IMR-90 (cell line): ENCODE measurements at regions not wholly inside any gene's neighbourhood (a gene's known extent, or its start where the extent isn't known, plus 50 kb on each side); places are given as distances from the start of the nearest gene placed in this dataset.

Experiments
- ATAC-seq: fragments of 200-7000 bp; cut with Tn5 transposase; 2 replicates; pipeline ENCODE4 v1.9.1; 2020; ENCODE audit warnings: low read depth, mild to moderate bottlenecking, moderate library complexity
- BruUV-seq: library from RNA; stranded (reverse); fragments of 400-500 nt; replicated peaks from 2 replicates; lab custom pipeline; 2021; lab: Mats Ljungman, UMichigan
- CTCF ChIA-PET: fragments of 300-600 bp; formaldehyde crosslinking; extraction: SDS; loops from one replicate; lab custom pipeline; 2021; ENCODE audit warnings: antibody characterized with exemption; lab: Yijun Ruan, JAX
- POLR2A ChIA-PET: fragments of 300-600 bp; sonication (Branson Sonifier 250); formaldehyde crosslinking; loops from one replicate; lab custom pipeline; 2022; ENCODE audit warnings: antibody characterized with exemption; ENCODE audit not compliant: unreplicated experiment; lab: Charles Lee
- DNase-seq: peaks from one replicate; pipeline ENCODE4 v3.0.0; 2013
- H2AFZ ChIP-seq: replicated peaks from 2 replicates; pipeline ENCODE3; 2013; ENCODE audit warnings: low read length, mild to moderate bottlenecking; ENCODE audit not compliant: poor library complexity
- H2AK5ac ChIP-seq: 2 replicates; pipeline ENCODE4 v1.6.1; 2013; ENCODE audit warnings: low read depth, low read length, inconsistent platforms
- H2AK9ac ChIP-seq: replicated peaks from 2 replicates; pipeline ENCODE3; 2013; ENCODE audit warnings: mild to moderate bottlenecking, low read depth, low read length, moderate library complexity; ENCODE audit not compliant: poor library complexity
- H2BK120ac ChIP-seq: 2 replicates; pipeline ENCODE4 v1.6.1; 2013; ENCODE audit warnings: low read depth, low read length, inconsistent platforms
- H2BK15ac ChIP-seq: 3 replicates; pipeline ENCODE4 v1.6.1; 2013; ENCODE audit warnings: low read depth, low read length, inconsistent platforms
- H2BK20ac ChIP-seq: 2 replicates; pipeline ENCODE4 v1.6.1; 2013; ENCODE audit warnings: low read depth, mild to moderate bottlenecking, inconsistent platforms, low read length, moderate library complexity
- H2BK5ac ChIP-seq: 2 replicates; pipeline ENCODE4 v1.6.1; 2013; ENCODE audit warnings: mild to moderate bottlenecking, low read depth, low read length, inconsistent platforms; ENCODE audit not compliant: poor library complexity, severe bottlenecking
- H3K14ac ChIP-seq: replicated peaks from 2 replicates; pipeline ENCODE4 v1.6.1; 2013; ENCODE audit warnings: low read depth, low read length, inconsistent platforms
- H3K18ac ChIP-seq: 2 replicates; pipeline ENCODE4 v1.6.1; 2013; ENCODE audit warnings: low read depth, low read length, control low read depth
- H3K23ac ChIP-seq: 2 replicates; pipeline ENCODE4 v1.6.1; 2013; ENCODE audit warnings: low read depth, low read length, inconsistent platforms
- H3K27ac ChIP-seq: 2 replicates; pipeline ENCODE4 v1.5.1; 2013; ENCODE audit warnings: mild to moderate bottlenecking, control low read depth, low read length; ENCODE audit not compliant: insufficient read depth
- H3K27me3 ChIP-seq: 2 replicates; pipeline ENCODE4 v1.6.1; 2013; ENCODE audit warnings: low read length; ENCODE audit not compliant: control insufficient read depth, insufficient read depth
- H3K36me3 ChIP-seq: 2 replicates; pipeline ENCODE4 v1.6.1; 2013; ENCODE audit warnings: low read length, mixed read lengths; ENCODE audit not compliant: control insufficient read depth, insufficient read depth
- H3K4ac ChIP-seq: 2 replicates; pipeline ENCODE4 v1.6.1; 2013; ENCODE audit warnings: low read depth, low read length, inconsistent platforms
- H3K4me1 ChIP-seq: 2 replicates; pipeline ENCODE4 v1.6.1; 2013; ENCODE audit warnings: low read length, mixed read lengths; ENCODE audit not compliant: control insufficient read depth, insufficient read depth
- H3K4me2 ChIP-seq: 2 replicates; pipeline ENCODE4 v1.6.1; 2013; ENCODE audit warnings: low read depth, mild to moderate bottlenecking, control low read depth, low read length, moderate library complexity
- H3K4me3 ChIP-seq: 2 replicates; pipeline ENCODE4 v1.5.1; 2013; ENCODE audit warnings: low read depth, mild to moderate bottlenecking, control low read depth, low read length, moderate library complexity; ENCODE audit not compliant: insufficient read depth
- H3K56ac ChIP-seq: 2 replicates; pipeline ENCODE4 v1.6.1; 2013; ENCODE audit warnings: low read length, inconsistent platforms; ENCODE audit not compliant: insufficient read depth; ENCODE audit errors: extremely low read depth
- H3K79me1 ChIP-seq, 2 experiments: 2 replicates each; pipeline ENCODE4 v1.6.1; 2013; ENCODE audit warnings: low read length in 2 of 2, inconsistent platforms in 1 of 2, low read depth in 1 of 2
- H3K9ac ChIP-seq: 2 replicates; pipeline ENCODE4 v1.6.1; 2013; ENCODE audit warnings: low read depth, low read length, control low read depth
- H3K9me1 ChIP-seq: 2 replicates; pipeline ENCODE4 v1.6.1; 2013; ENCODE audit warnings: low read length, inconsistent platforms; ENCODE audit not compliant: insufficient read depth
- H3K9me3 ChIP-seq: 2 replicates; pipeline ENCODE4 v1.6.1; 2013; ENCODE audit warnings: low read length; ENCODE audit not compliant: control insufficient read depth, insufficient read depth
- H4K20me1 ChIP-seq: 2 replicates; pipeline ENCODE4 v1.6.1; 2013; ENCODE audit warnings: low read length, inconsistent platforms; ENCODE audit not compliant: insufficient read depth
- H4K5ac ChIP-seq: 2 replicates; pipeline ENCODE4 v1.6.1; 2013; ENCODE audit warnings: mild to moderate bottlenecking, low read depth, low read length, control low read depth
- H4K8ac ChIP-seq, 2 experiments: 2 replicates each; pipeline ENCODE4 v1.6.1; 2013; ENCODE audit warnings: low read depth in 2 of 2, low read length in 2 of 2, control low read depth in 1 of 2, inconsistent platforms in 1 of 2
- H4K91ac ChIP-seq: 2 replicates; pipeline ENCODE4 v1.6.1; 2013; ENCODE audit warnings: low read depth, low read length, inconsistent platforms; ENCODE audit not compliant: insufficient read depth
- BHLHE40 ChIP-seq: fragments of 150-350 bp; IDR thresholded peaks from 2 replicates; pipeline ENCODE4 v1.6.1; 2016; ENCODE audit warnings: mild to moderate bottlenecking, low read depth, low read length
- RAD21 ChIP-seq: IDR thresholded peaks from 2 replicates; pipeline ENCODE4 v1.6.1; 2012; ENCODE audit warnings: low read length, improper control_type of control experiment
- RCOR1 ChIP-seq: IDR thresholded peaks from 2 replicates; pipeline ENCODE4 v1.6.1; 2012; ENCODE audit warnings: mild to moderate bottlenecking, low read length, improper control_type of control experiment; ENCODE audit not compliant: insufficient replicate concordance
- SMC3 ChIP-seq: fragments of 150-350 bp; IDR thresholded peaks from 2 replicates; pipeline ENCODE4 v1.6.1; 2016; ENCODE audit warnings: low read depth, mild to moderate bottlenecking, antibody characterized with exemption, low read length, moderate library complexity
- USF2 ChIP-seq: fragments of 150-350 bp; IDR thresholded peaks from 2 replicates; pipeline ENCODE4 v1.6.1; 2017; ENCODE audit warnings: mild to moderate bottlenecking, antibody characterized with exemption, low read length, low read depth
- WGBS, 2 experiments: methylation state at CpG; one replicate each; pipeline versions ENCODE4 v1.1.5 to v1.1.7; 2013; ENCODE audit warnings: missing lambda C conversion rate in 2 of 2; ENCODE audit not compliant: insufficient read length in 1 of 2; ENCODE audit errors: extremely low coverage in 2 of 2; 5-methylcytosine and 5-hydroxymethylcytosine counted together
- dilution Hi-C: fragments of 300-500 bp; cut with HindIII; formaldehyde crosslinking; loops from one replicate; pipeline ENCODE4 v1.14.3; 2018; ENCODE audit warnings: low sequenced_read_pairs; ENCODE audit not compliant: unreplicated experiment
- in situ Hi-C: fragments of 300-500 bp; cut with MboI; formaldehyde crosslinking; loops from 3 replicates; pipeline ENCODE4 v1.14.3; 2019; ENCODE audit warnings: low sequenced_read_pairs, inconsistent platforms, mixed read lengths
- intact Hi-C: fragments of 100-400 bp; cut with micrococcal nuclease; formaldehyde crosslinking; loops from 2 replicates; pipeline ENCODE4 v1.10.0; 2022

- no peak for ATAC-seq
- BruUV-seq: no TSS peak
- intact Hi-C loops: loop anchor here (1.0 kb wide), 1 partner anchor 86 kb away; no protein-coding TSS in a partner anchor
- Histone ChIP-seq H3K9me3 (no peaks in the 10 kb centered on the region), H3K27me3 (no peaks in the 10 kb centered on the region), H3K4me1 (peaks cover 13% of the 10 kb centered on the region), H2BK5ac (no peak overlapping the region), H2AK5ac (no peak overlapping the region), H3K4me3 (no peak overlapping the region), H3K9ac (no peak overlapping the region), H3K79me1 (no peaks in the 10 kb centered on the region), H2AFZ (no peak overlapping the region), H3K56ac (no peak overlapping the region), H2BK15ac (no peak overlapping the region), H3K23ac (no peak overlapping the region), H4K20me1 (no peaks in the 10 kb centered on the region), H4K8ac (no peak overlapping the region), H3K27ac (no peak overlapping the region), H3K4me2 (no peak overlapping the region), H3K14ac (no peak overlapping the region), H2BK20ac (no peak overlapping the region), H4K91ac (no peak overlapping the region), H2BK120ac (no peak overlapping the region), H3K9me1 (no peaks in the 10 kb centered on the region), H3K36me3 (no peaks in the 10 kb centered on the region), H3K4ac (no peak overlapping the region; the same call in 1 of the 2 replicates), H2AK9ac (no peak overlapping the region), H4K5ac (no peak overlapping the region), H3K18ac (no peak overlapping the region)
- DNase-seq: no peak
- in situ Hi-C loops: loop anchor here (10.0 kb wide), 1 partner anchor 670 kb away; the partner anchor contains the start of gene ZNF608
- WGBS, 2 experiments: 100% methylated on average over 4 of the region's 6 CpGs; no CpG with 5 or more reads in 1 of the 2 experiments
- dilution Hi-C loops: no loop called here
- POLR2A ChIA-PET: interaction anchor here (0.5 kb wide), 1 partner anchor 45 kb away, joined by 3 read pairs; no protein-coding TSS in a partner anchor
- no peak for TF ChIP-seq BHLHE40
- TF ChIP-seq RCOR1: no peak
- TF ChIP-seq USF2: no peak
- no peak for TF ChIP-seq SMC3
- no peak for TF ChIP-seq RAD21
- CTCF ChIA-PET: no interaction called here
Measured at GRCh38 chr5:125415126-125415525, 668.7 kb upstream of the ZNF608 start.
